Activated T-helper 1 cell treated with anti-CD3 and anti-CD28 coated beads, Interleukin-2, amount 50 U/mL, for 16 hours (primary cell): ENCODE measurements at regions not wholly inside any gene's neighbourhood (a gene's known extent, or its start where the extent isn't known, plus 50 kb on each side); places are given as distances from the start of the nearest gene placed in this dataset.

Experiments
- DNase-seq, 2 donors: peaks; one replicate each; pipeline ENCODE4 v3.0.0-alpha.2; 2020; ENCODE audit warnings: low read depth in 1 of 2, low spot score in 1 of 2

DNA sequence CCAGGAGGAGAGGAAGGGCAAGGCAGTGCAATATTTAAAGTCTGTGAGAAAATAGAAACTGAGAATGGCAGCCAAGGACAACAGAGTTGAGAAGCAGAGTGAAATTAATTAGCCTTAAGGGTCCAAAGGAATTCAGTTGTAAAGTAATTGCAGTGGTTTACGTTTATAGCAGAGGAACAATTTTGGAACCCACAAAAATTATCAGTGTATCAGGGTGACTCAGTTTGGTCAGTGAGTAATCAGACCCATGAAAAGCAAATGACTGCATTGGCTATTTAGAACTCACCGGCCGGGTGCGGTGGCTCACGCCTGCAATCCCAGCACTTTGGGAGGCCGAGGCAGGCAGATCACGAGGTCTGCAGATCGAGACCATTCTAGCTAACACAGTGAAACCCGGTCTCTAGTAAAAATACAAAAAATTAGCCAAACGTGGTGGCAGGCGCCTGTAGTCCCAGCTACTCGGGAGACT lies 245.8 kb upstream of the SLC39A10 start:
- no peak for DNase-seq

GRCh38 chr2:195410074-195410671 lies 246.9 kb upstream of the SLC39A10 start:
- DNase-seq: no peak

DNA sequence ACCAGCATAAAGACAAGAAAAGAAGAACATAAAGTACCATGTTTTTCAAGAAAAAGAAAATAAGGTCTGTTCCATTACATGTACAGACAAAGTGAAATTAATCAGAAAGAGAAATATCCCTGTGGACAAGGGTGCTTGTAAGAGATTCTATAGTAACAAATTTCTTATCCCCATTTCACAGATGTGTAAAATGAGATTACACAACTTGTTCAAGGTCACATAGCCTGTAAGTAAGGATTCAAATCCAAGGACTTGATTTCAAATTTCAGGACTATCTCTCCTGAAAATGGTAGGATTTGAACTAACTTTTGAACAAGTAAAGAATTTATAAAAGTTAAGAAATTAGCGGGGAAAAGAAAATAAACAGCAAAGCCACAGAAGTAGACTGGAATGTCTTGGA lies 248.2 kb upstream of the SLC39A10 start:
- no peak for DNase-seq

GRCh38 chr2:195408196-195408595 lies 248.8 kb upstream of the SLC39A10 start:
- no peak for DNase-seq

DNA sequence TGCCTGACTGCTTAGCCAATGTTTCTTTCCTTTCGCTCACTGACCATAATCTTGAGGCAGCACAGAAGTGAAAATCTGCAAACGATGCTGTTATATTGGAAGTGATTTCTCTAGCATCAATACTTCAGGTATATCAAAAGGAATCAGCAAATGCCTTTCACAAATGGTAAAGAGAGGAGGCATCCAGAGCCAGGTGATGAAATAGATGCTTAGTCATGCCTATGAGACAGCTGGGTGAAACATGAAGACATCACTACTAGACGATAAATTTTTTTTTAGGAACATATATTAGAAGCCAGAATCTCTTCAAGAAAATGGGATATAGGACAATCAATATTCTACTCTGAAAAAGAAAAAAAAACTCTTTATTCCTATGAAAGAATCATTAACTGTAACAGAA lies 249.2 kb upstream of the SLC39A10 start:
- DNase-seq: no peak

DNA sequence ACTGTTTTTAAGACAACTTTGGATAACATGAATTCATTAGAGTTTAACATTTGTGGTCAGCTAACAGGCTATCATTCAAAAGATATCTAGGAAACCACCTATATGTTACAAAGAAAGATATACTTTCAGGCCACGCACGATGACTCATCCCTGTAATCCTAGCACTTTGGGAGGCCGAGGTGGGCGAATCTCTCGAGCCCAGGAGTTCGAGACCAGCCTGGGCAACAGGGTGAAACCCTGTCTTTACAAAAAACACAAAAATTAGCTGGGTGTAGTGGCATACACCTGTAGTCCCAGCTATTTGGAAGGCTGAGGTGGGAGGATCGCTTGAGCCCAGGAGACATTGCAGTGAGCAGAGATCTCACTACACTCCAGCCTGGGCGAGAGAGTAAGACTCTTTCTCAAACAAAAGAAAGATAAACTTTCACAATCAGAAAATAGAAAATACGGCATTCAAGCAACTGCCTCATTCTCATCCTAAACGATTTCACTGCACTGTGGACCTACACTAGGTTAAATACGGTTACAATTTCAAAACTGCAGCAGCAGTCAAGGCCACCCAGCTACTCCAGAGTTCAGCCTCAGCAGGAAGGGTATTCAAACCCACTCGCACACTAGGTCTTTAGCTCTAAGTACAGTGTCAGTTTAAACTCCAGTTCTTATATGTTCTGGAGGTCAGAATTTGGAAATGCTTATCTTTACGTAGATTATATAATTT lies 250.0 kb upstream of the SLC39A10 start:
- no peak for DNase-seq

- DNase-seq: no peak
Observed at GRCh38 chr2:195404651-195405050, 252.4 kb upstream of the SLC39A10 start.

DNA sequence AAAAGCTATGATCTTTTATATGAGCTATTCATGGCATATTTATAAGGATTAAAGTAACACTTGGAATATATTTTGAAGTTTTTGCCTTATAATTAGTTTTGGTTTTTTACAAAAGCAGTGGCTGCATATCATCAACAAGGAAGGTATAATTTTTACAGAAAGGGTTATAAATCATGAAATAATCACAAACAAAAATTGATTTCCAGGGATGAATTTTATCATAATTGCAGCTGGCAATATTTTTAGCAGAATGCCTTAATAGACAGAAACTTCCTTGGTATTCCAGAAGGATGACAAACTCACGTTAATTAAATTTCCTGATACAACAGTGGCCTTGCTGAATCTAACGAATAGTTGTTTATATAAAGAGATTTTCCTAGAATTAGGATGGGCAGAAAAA lies 260.5 kb upstream of the SLC39A10 start:
- DNase-seq: no peak

GRCh38 chr2:195395362-195395761 lies 261.7 kb upstream of the SLC39A10 start:
- DNase-seq: no peak

DNA sequence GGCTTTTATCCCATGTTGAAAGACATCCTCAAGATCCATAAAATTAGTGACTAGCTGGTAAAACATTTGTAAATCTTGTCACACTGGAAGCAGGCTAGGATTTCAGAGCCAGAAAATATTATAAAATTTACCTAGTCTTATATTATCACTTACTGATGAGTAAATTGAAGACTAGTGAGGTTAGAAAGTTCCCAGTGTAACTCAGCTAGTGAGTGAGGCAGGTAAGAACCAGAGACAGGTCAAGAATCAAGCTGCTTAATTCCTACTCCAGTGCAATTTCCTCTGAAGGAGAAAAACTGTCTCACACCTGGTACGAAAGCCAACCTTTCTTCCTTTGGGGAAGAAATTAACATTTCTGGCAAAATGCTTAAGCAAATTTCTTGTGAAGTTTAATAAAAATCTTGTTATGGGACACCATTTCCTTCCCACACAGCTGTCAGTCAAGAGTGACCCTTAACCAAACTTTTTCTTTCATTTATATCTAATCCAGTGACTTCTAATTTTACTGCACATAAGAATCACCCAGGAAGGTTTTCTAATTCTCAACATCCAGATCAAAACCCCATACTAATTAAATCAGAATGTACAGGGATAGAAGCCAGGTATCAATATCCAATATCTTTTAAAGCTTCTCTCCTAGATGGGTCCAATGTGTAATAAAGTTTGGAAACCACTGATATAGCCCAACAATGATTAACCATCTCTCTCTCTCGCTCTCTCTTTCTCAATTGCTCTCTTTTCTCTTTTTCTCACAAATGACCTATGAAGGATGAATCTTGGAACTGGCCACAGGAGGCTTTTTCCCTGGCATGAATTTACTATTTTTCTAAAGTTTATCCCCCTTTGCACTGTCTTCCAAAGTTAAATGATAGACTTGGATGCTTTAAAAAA lies 264.3 kb upstream of the SLC39A10 start:
- no peak for DNase-seq

DNA sequence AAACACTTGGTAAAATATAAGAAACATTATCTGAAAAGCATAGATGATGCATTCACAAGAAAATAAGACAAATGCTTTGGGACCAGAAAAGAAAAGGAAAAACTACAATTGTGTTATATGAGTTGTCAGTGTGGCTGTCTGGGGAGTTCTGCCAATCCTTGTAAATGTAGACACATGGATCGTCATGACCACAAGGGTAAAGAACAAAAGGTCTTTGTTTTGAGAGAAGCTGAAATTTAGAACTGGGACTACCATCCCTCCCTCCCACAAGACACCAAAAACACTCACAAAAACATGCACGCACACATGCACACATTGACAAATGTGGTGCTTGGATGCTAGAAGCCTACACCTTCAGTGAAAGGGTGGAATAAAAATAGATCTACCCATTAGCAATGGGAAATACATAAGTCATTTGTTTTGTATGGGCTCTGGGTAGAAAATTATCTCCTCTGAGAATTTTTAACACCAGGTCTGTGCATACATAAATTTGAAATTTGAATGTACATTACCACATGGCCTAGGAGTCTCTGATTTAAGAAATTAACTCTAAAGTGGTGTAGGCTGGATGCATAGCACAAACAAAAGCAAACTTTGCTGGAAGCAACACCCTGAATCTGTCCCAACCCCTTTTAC lies 266.2 kb upstream of the SLC39A10 start:
- no peak for DNase-seq

DNA sequence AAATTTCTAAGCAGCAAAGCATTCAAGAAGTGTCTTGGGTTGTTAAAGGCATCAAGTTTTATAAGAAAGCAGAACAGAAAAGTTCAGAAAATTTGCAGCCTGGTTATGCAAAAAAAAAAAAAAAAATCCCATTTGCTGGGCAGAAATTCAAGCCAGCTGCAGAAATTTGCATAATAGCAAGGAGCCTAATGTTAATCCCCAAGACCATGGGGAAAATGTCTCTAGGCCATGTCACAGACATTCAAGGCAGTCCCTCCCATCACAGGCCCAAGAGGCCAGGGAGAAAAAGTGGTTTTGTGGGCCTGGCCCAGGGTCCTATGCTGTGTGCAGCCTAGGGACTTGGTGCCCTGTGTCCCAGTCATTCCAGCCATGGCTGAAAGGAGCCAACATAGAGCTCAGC lies 269.0 kb upstream of the SLC39A10 start:
- DNase-seq: no peak

DNA sequence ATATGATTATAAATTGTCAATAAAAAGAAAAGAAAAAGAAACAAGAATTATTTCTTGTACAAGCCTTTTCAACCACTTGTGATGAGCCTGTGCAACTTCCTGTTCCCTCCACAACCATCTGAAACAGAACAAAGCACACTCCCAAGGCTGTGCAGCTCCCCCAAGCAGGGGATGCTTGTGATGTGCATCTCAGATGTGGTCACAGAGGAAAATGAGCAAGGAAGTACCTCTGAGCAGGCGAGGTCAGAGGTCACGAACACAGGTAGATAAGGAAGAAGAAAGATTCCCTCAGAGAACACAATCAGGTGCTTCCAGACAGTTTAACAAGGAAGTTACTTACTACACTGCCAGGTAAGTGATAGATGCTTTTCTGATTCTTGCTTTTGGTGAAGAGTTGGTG lies 274.8 kb upstream of the SLC39A10 start:
- no peak for DNase-seq

DNA sequence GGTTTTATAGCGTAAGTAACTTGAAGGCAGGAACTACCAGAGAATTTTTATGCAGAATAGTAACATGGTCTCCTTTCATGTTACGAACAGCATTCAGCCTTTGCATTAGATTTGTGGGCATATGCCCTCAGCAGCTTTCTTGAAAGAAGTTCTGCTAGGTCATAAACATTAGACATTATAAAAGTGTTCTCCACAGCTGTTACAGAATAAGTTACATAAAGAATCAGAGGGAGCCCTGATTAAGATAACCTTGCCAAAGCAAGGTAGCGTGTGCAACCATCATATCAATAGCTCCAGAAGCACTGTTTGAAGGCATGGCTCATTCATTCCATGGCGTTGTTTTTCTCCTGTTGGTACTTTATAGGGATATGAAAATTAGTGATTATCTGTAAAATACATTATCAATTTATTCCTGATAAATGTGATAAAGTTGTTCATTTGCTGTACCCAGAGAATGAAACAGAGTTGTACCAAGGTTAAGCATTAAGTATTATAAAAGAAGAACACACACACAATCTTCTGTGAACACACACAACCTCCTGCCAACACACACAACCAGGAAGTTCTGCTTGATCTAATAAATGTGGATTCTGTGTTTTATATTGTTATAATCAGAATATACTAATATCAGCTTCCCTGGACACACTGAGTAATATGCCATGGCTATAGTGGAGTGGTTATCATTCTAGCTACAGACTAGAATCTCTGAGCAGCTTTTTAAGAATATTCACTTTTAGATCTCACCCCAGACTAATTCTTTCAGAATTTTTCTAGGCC lies 286.7 kb upstream of the SLC39A10 start:
- DNase-seq: no peak

- no peak for DNase-seq
Observed at GRCh38 chr2:195369218-195369587, 287.8 kb upstream of the SLC39A10 start.

- no peak for DNase-seq
Observed at GRCh38 chr2:195368249-195369217, 288.5 kb upstream of the SLC39A10 start.

- no peak for DNase-seq
Observed at GRCh38 chr2:195367809-195368208, 289.2 kb upstream of the SLC39A10 start.

DNA sequence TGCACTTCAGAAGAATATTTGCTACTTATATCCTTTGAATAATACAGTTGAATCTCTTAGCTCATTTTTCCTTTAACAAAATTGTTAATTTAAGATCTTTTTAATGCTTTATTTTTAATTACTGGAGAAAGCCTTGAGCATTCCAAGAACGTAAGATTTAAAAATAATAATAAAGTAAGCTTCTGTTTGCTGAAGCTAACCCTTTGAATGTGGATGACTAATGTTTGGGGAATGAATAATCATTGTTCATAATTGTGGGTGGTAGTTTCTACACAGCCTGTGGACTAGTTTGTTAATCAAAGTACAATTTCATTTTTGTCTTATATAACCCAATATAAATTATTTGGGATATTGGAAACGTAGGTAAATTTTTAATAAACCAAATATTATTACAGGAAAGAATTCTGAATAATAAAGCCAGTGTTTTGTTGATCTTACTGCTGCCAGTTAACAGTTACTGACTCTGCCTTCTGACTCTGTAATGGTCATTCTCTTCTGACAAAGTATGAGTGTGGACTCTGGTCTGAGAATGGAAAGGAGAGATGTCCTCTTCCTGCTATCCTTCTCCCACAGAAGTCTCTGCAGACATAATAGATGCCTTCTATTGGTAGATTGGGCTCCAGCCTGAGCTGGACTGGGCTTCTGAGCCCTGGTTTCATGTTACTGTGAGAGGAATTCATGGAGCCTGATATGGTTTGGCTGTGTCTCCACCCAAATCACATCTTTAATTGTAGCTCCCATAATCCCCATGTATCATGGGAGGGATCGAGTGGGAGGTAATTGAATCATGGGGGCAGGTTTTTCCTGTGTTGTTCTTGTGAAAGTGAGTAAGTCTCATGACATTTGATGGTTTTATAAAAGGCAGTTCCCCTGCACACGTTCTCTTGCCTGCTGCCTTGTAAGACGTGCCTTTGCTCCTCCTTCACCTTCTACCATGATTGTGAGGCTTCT lies 292.7 kb upstream of the SLC39A10 start:
- no peak for DNase-seq

GRCh38 chr2:195363496-195363895 lies 293.5 kb upstream of the SLC39A10 start:
- no peak for DNase-seq
